Hepatocyte (in vitro differentiated cells): ENCODE measurements at regions not wholly inside any gene's neighbourhood (a gene's known extent, or its start where the extent isn't known, plus 50 kb on each side); places are given as distances from the start of the nearest gene placed in this dataset.

ENCODE experiments used
- DNase-seq: peaks from one replicate; pipeline ENCODE4 v3.0.0-alpha.2; 2016; ENCODE audit warnings: low spot score
- H2AFZ ChIP-seq: fragments of 200-600 bp; sonication (generic); 2 replicates; pipeline ENCODE4 v1.6.0; 2016; ENCODE audit warnings: antibody characterized with exemption, mild to moderate bottlenecking
- H3K27ac ChIP-seq: fragments of 200-600 bp; sonication (generic); 2 replicates; pipeline ENCODE4 v1.5.1; 2016; ENCODE audit warnings: mild to moderate bottlenecking
- H3K27me3 ChIP-seq: fragments of 200-600 bp; sonication (generic); 2 replicates; pipeline ENCODE4 v1.6.1; 2016
- H3K36me3 ChIP-seq: fragments of 200-600 bp; sonication (generic); replicated peaks from 2 replicates; pipeline ENCODE4 v1.5.1; 2016; ENCODE audit warnings: low read depth; ENCODE audit not compliant: insufficient read depth
- H3K4me1 ChIP-seq: fragments of 200-600 bp; sonication (generic); 2 replicates; pipeline ENCODE4 v1.5.1; 2016; ENCODE audit warnings: mild to moderate bottlenecking, moderate library complexity; ENCODE audit not compliant: insufficient read depth
- H3K4me2 ChIP-seq: fragments of 200-600 bp; sonication (generic); 2 replicates; pipeline ENCODE4 v1.6.0; 2016
- H3K4me3 ChIP-seq: fragments of 200-600 bp; sonication (generic); 2 replicates; pipeline ENCODE4 v1.5.1; 2016; ENCODE audit warnings: mild to moderate bottlenecking
- H3K79me2 ChIP-seq: fragments of 200-600 bp; sonication (generic); 2 replicates; pipeline ENCODE4 v1.6.0; 2017; ENCODE audit warnings: mild to moderate bottlenecking
- H3K9me2 ChIP-seq: fragments of 200-600 bp; sonication (generic); replicated peaks from 2 replicates; pipeline ENCODE4 v1.6.0; 2017; ENCODE audit warnings: mild to moderate bottlenecking; ENCODE audit not compliant: insufficient read depth
- H3K9me3 ChIP-seq: fragments of 200-600 bp; sonication (generic); 2 replicates; pipeline ENCODE4 v1.5.1; 2016; ENCODE audit warnings: low read depth, mild to moderate bottlenecking
- H4K20me1 ChIP-seq: fragments of 200-600 bp; sonication (generic); 2 replicates; pipeline ENCODE4 v1.6.0; 2016; ENCODE audit warnings: mild to moderate bottlenecking; ENCODE audit not compliant: insufficient read depth, poor library complexity, severe bottlenecking
- CTCF ChIP-seq: fragments of 200-600 bp; sonication (generic); IDR thresholded peaks from 2 replicates; pipeline ENCODE4 v1.5.1; 2016; ENCODE audit warnings: antibody characterized with exemption, mild to moderate bottlenecking; ENCODE audit not compliant: poor library complexity
- EZH2 ChIP-seq: fragments of 200-600 bp; sonication (generic); IDR thresholded peaks from 2 replicates; pipeline ENCODE4 v1.6.1; 2016; ENCODE audit warnings: antibody characterized with exemption, mild to moderate bottlenecking, borderline replicate concordance
- EZH2phosphoT487 ChIP-seq: fragments of 200-600 bp; sonication (generic); IDR thresholded peaks from one replicate; pipeline ENCODE4 v1.6.1; 2018; ENCODE audit warnings: antibody characterized with exemption, mild to moderate bottlenecking, low read depth, moderate library complexity; ENCODE audit not compliant: unreplicated experiment, severe bottlenecking
- WGBS: methylation state at CpG from one replicate; pipeline ENCODE4 v1.1.6; 2016; ENCODE audit warnings: low lambda C conversion rate; ENCODE audit errors: missing lambda C conversion rate; 5-methylcytosine and 5-hydroxymethylcytosine counted together

- Histone ChIP-seq H3K36me3 (no peaks in the 10 kb centered on the region), H4K20me1 (no peaks in the 10 kb centered on the region), H2AFZ (no peak overlapping the region), H3K27ac (no peak overlapping the region), H3K4me1 (no peaks in the 10 kb centered on the region), H3K79me2 (no peaks in the 10 kb centered on the region), H3K9me3 (no peaks in the 10 kb centered on the region), H3K4me2 (no peak overlapping the region), H3K27me3 (no peaks in the 10 kb centered on the region), H3K4me3 (no peak overlapping the region), H3K9me2 (no peaks in the 10 kb centered on the region)
- WGBS = 39% methylated on average over 7 of the region's 7 CpGs
- TF ChIP-seq EZH2 (no peak), EZH2phosphoT487 (no peak), CTCF (no peak)
- DNase-seq = no peak
Observed at GRCh38 chr16:86022381-86022960, 123.5 kb downstream of the IRF8 start.

- H2AFZ ChIP-seq = no peak overlapping the region
- H3K27ac ChIP-seq = no peak overlapping the region
- no peaks in the 10 kb centered on the region for H3K9me3 ChIP-seq
- H3K36me3 ChIP-seq = no peaks in the 10 kb centered on the region
- H3K4me3 ChIP-seq = no peak overlapping the region
- DNase-seq = no peak
- no peak overlapping the region for H3K4me2 ChIP-seq
- H3K27me3 ChIP-seq = no peaks in the 10 kb centered on the region
- no peaks in the 10 kb centered on the region for H3K79me2 ChIP-seq
- H3K4me1 ChIP-seq = peaks cover 3% of the 10 kb centered on the region
- H4K20me1 ChIP-seq = no peaks in the 10 kb centered on the region
- no peaks in the 10 kb centered on the region for H3K9me2 ChIP-seq
- TF ChIP-seq EZH2phosphoT487 (no peak), CTCF (no peak), EZH2 (no peak)
Observed at GRCh38 chr16:86024210-86024609, 125.2 kb downstream of the IRF8 start.

GRCh38 chr16:86025706-86026105 is 126.7 kb downstream of the IRF8 start:
- Histone ChIP-seq H3K4me1 (peaks cover 4% of the 10 kb centered on the region), H3K27ac (no peak overlapping the region), H3K27me3 (no peaks in the 10 kb centered on the region), H3K36me3 (no peaks in the 10 kb centered on the region), H3K9me3 (no peaks in the 10 kb centered on the region), H2AFZ (no peak overlapping the region), H4K20me1 (no peaks in the 10 kb centered on the region), H3K79me2 (no peaks in the 10 kb centered on the region), H3K4me3 (no peak overlapping the region), H3K9me2 (no peaks in the 10 kb centered on the region), H3K4me2 (no peak overlapping the region)
- no peak for DNase-seq
- WGBS = 86% methylated on average over 3 of the region's 3 CpGs
- TF ChIP-seq EZH2 (no peak), EZH2phosphoT487 (no peak), CTCF (no peak)
